Stimulated activated CD4-positive, alpha-beta T cell treated with anti-CD3 and anti-CD28 coated beads, Interleukin-1b, Interleukin-23, amount 100 ng/mL, for 48 hours (primary cell): ENCODE measurements at regions not wholly inside any gene's neighbourhood (a gene's known extent, or its start where the extent isn't known, plus 50 kb on each side); places are given as distances from the start of the nearest gene placed in this dataset.
"Not testable (repeated sequence)": the region's sequence is repeated elsewhere in the genome, so short reads cannot be mapped to it uniquely, and the experiment has no call there.

Experiments used
- DNase-seq: peaks from one replicate; pipeline ENCODE4 v3.0.0-alpha.2; 2020

GRCh38 chr15:96182736-96183513 is 147.6 kb upstream of the NR2F2 start:
- no peak for DNase-seq

- no peak for DNase-seq
Observed at GRCh38 chr15:96183514-96183850, 147.0 kb upstream of the NR2F2 start.

GRCh38 chr15:96183867-96184266 is 146.6 kb upstream of the NR2F2 start:
- DNase-seq: no peak

- no peak for DNase-seq
Observed at GRCh38 chr15:96184297-96184696, 146.2 kb upstream of the NR2F2 start.

- DNase-seq: no peak
Observed at GRCh38 chr15:96186105-96186504, 144.4 kb upstream of the NR2F2 start.

- no peak for DNase-seq
Observed at GRCh38 chr15:96187341-96188305, 142.9 kb upstream of the NR2F2 start.

GRCh38 chr15:96197721-96198120 is 132.8 kb upstream of the NR2F2 start:
- DNase-seq: no peak

GRCh38 chr15:96199111-96199510 is 131.4 kb upstream of the NR2F2 start:
- DNase-seq: no peak

GRCh38 chr15:96200357-96200967 is 130.0 kb upstream of the NR2F2 start:
- no peak for DNase-seq

GRCh38 chr15:96201696-96202095 is 128.8 kb upstream of the NR2F2 start:
- no peak for DNase-seq

GRCh38 chr15:96205588-96205987 is 124.9 kb upstream of the NR2F2 start:
- not testable (repeated sequence) for DNase-seq

- DNase-seq: no peak
Observed at GRCh38 chr15:96207377-96208006, 123.0 kb upstream of the NR2F2 start.

- no peak for DNase-seq
Observed at GRCh38 chr15:96209285-96209735, 121.2 kb upstream of the NR2F2 start.

- no peak for DNase-seq
Observed at GRCh38 chr15:96213045-96213444, 117.5 kb upstream of the NR2F2 start.

- no peak for DNase-seq
Observed at GRCh38 chr15:96213896-96214295, 116.6 kb upstream of the NR2F2 start.

GRCh38 chr15:96216481-96216880 is 114.0 kb upstream of the NR2F2 start:
- not testable (repeated sequence) for DNase-seq

GRCh38 chr15:96217983-96218382 is 112.5 kb upstream of the NR2F2 start:
- DNase-seq: no peak

- DNase-seq: no peak
Observed at GRCh38 chr15:96218623-96219455, 111.7 kb upstream of the NR2F2 start.

GRCh38 chr15:96219681-96220080 is 110.8 kb upstream of the NR2F2 start:
- no peak for DNase-seq

- DNase-seq: no peak
Observed at GRCh38 chr15:96220657-96221056, 109.8 kb upstream of the NR2F2 start.

- DNase-seq: no peak
Observed at GRCh38 chr15:96222981-96223380, 107.5 kb upstream of the NR2F2 start.

GRCh38 chr15:96223939-96224338 is 106.6 kb upstream of the NR2F2 start:
- DNase-seq: no peak
